ENCODE measurements at regions not wholly inside any gene's neighbourhood (a gene's known extent, or its start where the extent isn't known, plus 50 kb on each side); places are given as distances from the start of the nearest gene placed in this dataset.
"Not testable (repeated sequence)": the region's sequence is repeated elsewhere in the genome, so short reads cannot be mapped to it uniquely, and the experiment has no call there.

DNA sequence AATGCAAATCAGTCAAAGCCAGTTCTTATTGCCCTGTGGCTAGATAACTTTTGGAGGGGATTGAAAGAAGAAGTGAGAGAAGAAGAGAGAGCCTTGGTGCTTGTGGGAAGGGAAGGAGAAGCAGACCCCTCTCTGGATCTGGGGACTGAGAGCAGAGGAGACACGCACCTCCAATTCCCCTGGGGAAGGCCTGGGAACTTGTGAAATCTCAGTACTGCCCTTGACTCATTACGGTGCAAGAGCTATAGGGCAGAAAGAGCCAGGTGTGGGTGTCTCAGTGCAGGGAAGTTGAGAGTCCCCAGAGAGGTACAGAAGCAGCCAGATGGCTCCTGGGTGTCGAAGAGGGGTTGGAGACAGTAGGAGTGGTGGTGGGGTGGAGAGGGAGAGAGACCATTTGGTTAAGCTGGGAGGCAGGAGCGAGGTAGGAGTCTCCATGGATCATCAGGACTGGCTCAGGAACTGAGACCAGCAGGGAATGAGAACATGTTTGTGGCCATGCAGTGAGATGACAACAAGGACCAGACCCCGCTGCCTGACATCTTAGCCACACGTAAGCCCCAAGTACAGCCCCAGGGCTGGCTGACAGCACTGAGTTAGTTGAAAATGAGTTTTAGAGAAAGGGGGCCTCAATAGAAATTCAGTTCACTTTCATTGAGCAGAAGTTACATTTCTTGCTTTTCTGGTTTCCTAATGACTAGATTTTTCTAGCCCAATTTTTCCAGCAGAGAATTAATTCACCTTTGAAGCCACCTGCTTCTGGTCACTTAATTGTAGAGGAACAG lies 238.2 kb downstream of the BUB3 start:
- H3K4me3 Mint-ChIP-seq = no peak overlapping the region
- peaks cover 3% of the 10 kb centered on the region for H3K9me3 Mint-ChIP-seq
- no peaks in the 10 kb centered on the region for H3K36me3 Mint-ChIP-seq (ENCODE audit: low read depth)
- no peak for DNase-seq (ENCODE audit: low spot score)
- H3K4me1 Mint-ChIP-seq (ENCODE audit: low read depth) = no peaks in the 10 kb centered on the region
- no peak overlapping the region for H3K27ac Mint-ChIP-seq
- intact Hi-C loops (cut with micrococcal nuclease) = no loop called here
- H3K27me3 Mint-ChIP-seq (ENCODE audit: insufficient read depth) = no peaks in the 10 kb centered on the region

DNA sequence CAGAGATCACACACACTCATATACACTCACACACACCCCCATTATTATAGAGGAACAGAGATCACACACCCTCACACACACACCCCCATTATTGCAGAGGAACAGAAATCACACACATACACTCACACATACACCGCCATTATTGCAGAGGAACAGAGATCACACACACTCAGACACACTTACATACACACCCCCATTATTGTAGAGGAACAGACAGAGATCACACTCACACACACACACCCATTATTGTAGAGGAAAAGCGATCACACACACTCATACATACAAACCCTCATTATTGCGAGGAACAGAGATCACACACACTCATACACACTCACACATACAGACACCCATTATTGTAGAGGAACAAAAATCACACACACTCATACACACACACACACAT lies 239.0 kb downstream of the BUB3 start:
- Mint-ChIP-seq H3K9me3 (no peaks in the 10 kb centered on the region), H3K36me3 (ENCODE audit: low read depth) (no peaks in the 10 kb centered on the region), H3K4me3 (no peak overlapping the region), H3K27me3 (ENCODE audit: insufficient read depth) (no peaks in the 10 kb centered on the region), H3K4me1 (ENCODE audit: low read depth) (no peaks in the 10 kb centered on the region), H3K27ac (no peak overlapping the region)
- DNase-seq (ENCODE audit: low spot score) = no peak
- intact Hi-C loops (cut with micrococcal nuclease) = no loop called here

DNA sequence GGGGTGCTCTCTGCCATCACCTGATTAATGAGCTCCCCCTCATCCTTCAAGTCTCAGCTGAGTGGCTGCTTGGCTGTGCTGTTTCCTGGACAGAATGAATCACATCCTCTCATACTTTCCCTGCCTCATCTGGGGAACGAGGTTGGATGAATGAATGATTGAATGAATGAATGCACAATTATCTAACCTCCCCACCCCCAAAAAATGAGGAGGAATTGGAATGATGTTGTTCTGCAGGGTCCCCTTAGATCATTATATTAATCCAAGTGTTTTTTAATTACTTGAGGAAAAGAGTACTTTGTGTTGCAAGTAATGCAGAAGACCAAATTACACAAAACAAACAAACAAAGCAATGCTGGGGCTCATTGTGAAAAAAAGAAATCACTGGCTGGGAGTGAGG lies 240.2 kb downstream of the BUB3 start:
- Mint-ChIP-seq H3K4me1 (ENCODE audit: low read depth) (no peaks in the 10 kb centered on the region), H3K27me3 (ENCODE audit: insufficient read depth) (no peaks in the 10 kb centered on the region), H3K27ac (no peak overlapping the region), H3K36me3 (ENCODE audit: low read depth) (no peaks in the 10 kb centered on the region), H3K4me3 (no peak overlapping the region), H3K9me3 (no peaks in the 10 kb centered on the region)
- no peak for DNase-seq (ENCODE audit: low spot score)
- intact Hi-C loops (cut with micrococcal nuclease) = no loop called here

DNA sequence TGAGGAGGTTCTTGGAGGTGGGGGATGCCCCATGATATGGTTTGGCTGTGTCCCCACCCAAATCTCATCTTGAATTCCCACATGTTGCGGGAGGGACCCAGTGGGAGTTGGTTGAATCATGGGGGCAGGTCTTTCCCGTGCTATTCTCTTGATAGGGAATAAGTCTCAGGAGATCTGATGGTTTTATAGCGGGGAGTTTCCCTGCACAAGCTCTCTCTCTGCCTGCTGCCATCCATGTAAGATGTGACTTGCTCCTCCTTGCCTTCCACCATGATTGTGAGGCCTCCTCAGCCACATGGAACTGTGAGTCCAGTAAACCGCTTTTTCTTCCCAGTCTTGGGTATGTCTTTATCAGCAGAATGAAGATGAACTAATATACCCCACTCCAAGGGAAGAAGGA lies 241.0 kb downstream of the BUB3 start:
- intact Hi-C loops (cut with micrococcal nuclease); H3K27me3 Mint-ChIP-seq (ENCODE audit: insufficient read depth); H3K27ac Mint-ChIP-seq; H3K4me1 Mint-ChIP-seq (ENCODE audit: low read depth); H3K36me3 Mint-ChIP-seq (ENCODE audit: low read depth); DNase-seq (ENCODE audit: low spot score); H3K4me3 Mint-ChIP-seq; H3K9me3 Mint-ChIP-seq: not testable (repeated sequence)

DNA sequence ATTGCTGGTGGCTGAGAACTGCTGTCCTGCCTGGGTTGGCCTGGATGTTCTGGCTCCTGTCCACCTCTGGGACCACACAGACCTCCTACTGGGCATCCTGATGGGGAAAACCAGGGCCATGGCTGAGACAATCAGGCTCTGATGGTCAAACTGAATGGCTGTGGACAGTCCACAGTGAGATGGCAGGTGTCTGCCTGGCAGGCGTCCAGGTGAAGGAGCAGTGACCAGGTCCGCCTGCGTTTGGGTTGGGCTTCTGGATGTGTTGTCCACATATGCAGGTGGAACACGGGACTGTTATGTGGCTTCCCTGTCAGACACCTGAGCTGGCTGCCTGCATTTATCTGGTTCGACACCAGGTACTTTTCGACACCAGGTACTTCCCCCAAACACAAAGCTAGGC lies 241.7 kb downstream of the BUB3 start:
- Mint-ChIP-seq H3K9me3 (no peaks in the 10 kb centered on the region), H3K27me3 (ENCODE audit: insufficient read depth) (no peaks in the 10 kb centered on the region), H3K36me3 (ENCODE audit: low read depth) (no peaks in the 10 kb centered on the region), H3K4me1 (ENCODE audit: low read depth) (no peaks in the 10 kb centered on the region), H3K27ac (no peak overlapping the region), H3K4me3 (no peak overlapping the region)
- intact Hi-C loops (cut with micrococcal nuclease) = no loop called here
- DNase-seq (ENCODE audit: low spot score) = no peak

DNA sequence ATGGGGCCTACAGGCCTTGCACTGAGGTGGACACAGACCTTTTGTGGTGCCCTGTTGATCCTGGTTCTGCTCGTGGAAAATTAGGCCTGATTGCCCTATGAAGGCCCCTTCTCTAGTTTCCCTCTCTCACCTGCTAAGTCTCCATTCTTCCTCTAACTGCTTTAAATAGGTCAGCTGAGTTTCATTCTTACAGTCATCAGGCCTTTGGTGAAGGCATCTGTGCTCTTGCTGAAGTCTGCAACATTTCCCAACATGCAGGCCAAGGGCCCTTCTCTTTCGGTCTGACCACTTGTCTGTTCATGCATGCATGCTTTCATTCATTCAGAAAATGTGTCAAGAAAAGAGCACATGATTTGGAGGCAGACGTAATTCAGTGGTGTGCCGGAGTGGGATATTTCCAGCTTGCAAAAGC lies 244.0 kb downstream of the BUB3 start:
- no peaks in the 10 kb centered on the region for H3K9me3 Mint-ChIP-seq
- no peak for DNase-seq (ENCODE audit: low spot score)
- no peak overlapping the region for H3K4me3 Mint-ChIP-seq
- H3K36me3 Mint-ChIP-seq (ENCODE audit: low read depth) = no peaks in the 10 kb centered on the region
- H3K4me1 Mint-ChIP-seq (ENCODE audit: low read depth) = no peaks in the 10 kb centered on the region
- no peaks in the 10 kb centered on the region for H3K27me3 Mint-ChIP-seq (ENCODE audit: insufficient read depth)
- no peak overlapping the region for H3K27ac Mint-ChIP-seq
- intact Hi-C loops (cut with micrococcal nuclease) = no loop called here

DNA sequence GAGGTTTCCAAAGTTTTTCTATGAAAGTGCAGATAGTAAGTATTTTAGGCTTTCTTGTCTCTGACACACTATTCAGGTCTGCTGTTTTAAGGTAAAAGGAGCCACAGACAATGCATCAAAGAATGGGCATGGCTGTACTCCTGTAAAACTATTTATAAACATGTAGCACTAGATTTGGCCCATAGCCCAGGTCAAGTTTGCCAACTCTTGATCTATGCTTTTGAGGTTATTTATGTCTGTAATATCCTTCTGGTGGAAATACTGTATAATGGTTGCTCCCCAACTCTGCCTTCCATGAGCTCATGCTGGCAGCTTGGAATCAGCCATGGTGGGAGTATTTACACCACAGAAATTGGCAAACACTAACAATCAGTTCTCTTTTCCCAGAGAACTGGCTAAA lies 244.6 kb downstream of the BUB3 start:
- DNase-seq (ENCODE audit: low spot score) = no peak
- Mint-ChIP-seq H3K4me1 (ENCODE audit: low read depth) (no peaks in the 10 kb centered on the region), H3K27me3 (ENCODE audit: insufficient read depth) (no peaks in the 10 kb centered on the region), H3K27ac (no peak overlapping the region), H3K9me3 (no peaks in the 10 kb centered on the region), H3K4me3 (no peak overlapping the region), H3K36me3 (ENCODE audit: low read depth) (no peaks in the 10 kb centered on the region)
- intact Hi-C loops (cut with micrococcal nuclease) = no loop called here

DNA sequence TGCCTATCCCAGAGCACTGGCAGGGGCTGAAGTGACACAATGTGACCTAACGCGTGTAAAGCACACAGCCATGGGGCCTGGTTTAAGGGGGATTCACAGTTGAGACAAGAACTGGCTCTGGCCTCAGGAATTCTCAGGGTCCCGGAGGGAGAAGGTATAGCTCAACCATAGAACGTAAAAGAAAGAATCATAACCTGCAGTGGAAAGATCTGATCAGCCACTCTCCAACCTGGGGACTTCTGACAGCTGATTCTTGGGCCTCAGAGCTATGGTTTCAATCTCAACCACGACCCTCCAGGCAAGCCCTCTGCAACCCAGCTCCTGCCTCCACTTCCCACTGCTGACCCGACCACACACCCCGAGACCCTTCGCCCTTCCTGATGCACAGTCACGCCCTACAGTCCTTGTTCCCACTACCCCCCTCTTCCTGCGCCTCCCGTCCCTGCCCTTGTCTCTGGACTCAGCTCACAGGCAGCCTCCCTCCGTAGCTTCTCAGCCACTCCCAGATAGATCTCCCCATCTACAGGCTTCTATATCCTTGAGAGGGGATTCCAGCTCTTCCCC lies 245.2 kb downstream of the BUB3 start:
- H3K9me3 Mint-ChIP-seq = peaks cover under 1% of the 10 kb centered on the region
- no peaks in the 10 kb centered on the region for H3K27me3 Mint-ChIP-seq (ENCODE audit: insufficient read depth)
- no peaks in the 10 kb centered on the region for H3K36me3 Mint-ChIP-seq (ENCODE audit: low read depth)
- no peaks in the 10 kb centered on the region for H3K4me1 Mint-ChIP-seq (ENCODE audit: low read depth)
- H3K27ac Mint-ChIP-seq = no peak overlapping the region
- H3K4me3 Mint-ChIP-seq = no peak overlapping the region
- intact Hi-C loops (cut with micrococcal nuclease) = no loop called here
- DNase-seq (ENCODE audit: low spot score) = no peak

DNA sequence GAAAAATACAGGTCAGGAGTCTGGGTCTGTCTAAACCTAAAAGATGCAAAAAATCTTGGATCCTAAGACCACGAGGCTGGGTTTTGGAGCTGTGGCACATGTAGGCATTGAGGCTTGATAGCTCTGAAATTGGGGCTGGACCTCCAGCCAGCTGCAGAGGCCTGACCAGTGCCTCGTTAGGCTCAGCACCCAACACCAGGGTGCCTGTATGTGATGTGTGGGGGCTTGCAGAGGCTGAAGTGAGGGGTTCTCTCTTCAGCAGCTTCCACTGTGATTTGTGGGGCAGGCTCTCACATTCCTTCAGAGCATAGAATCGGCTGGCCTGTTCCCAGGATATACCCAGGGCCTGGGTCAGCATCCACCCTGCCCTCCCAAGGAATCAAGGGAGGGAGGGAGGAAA lies 247.8 kb downstream of the BUB3 start:
- no peaks in the 10 kb centered on the region for H3K36me3 Mint-ChIP-seq (ENCODE audit: low read depth)
- intact Hi-C loops (cut with micrococcal nuclease) = no loop called here

DNA sequence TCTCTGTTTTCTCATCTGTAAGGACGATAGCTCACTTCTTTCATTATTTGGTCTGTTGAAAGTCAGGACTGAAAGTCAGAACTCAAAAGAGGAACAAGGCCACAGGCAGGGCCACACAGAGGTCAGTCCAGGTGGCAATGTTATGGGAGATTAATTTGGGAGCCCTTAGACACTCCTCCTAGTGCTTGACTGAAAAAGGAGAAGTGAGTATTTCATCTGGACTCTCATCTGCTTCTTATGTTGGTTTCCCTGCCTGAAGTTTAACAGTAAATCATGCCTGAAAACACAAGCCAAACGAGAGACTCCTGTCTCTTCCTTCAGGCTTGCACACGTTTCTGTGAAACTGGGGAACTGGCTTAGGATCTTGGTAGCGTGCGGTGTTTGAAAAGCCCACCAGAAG lies 248.5 kb downstream of the BUB3 start:
- no peak for DNase-seq (ENCODE audit: low spot score)
- no peak overlapping the region for H3K4me3 Mint-ChIP-seq
- intact Hi-C loops (cut with micrococcal nuclease) = no loop called here
- no peak overlapping the region for H3K27ac Mint-ChIP-seq
- H3K36me3 Mint-ChIP-seq (ENCODE audit: low read depth) = no peaks in the 10 kb centered on the region
- H3K4me1 Mint-ChIP-seq (ENCODE audit: low read depth) = no peaks in the 10 kb centered on the region
- H3K27me3 Mint-ChIP-seq (ENCODE audit: insufficient read depth) = no peaks in the 10 kb centered on the region
- peaks cover 5% of the 10 kb centered on the region for H3K9me3 Mint-ChIP-seq

More for the DNA sequence above, 247.8 kb downstream of the BUB3 start:
- Mint-ChIP-seq H3K27me3 (ENCODE audit: insufficient read depth) (no peaks in the 10 kb centered on the region), H3K4me1 (ENCODE audit: low read depth) (no peaks in the 10 kb centered on the region), H3K4me3 (no peak overlapping the region), H3K9me3 (peaks cover 5% of the 10 kb centered on the region), H3K27ac (no peak overlapping the region)
- no peak for DNase-seq (ENCODE audit: low spot score)

DNA sequence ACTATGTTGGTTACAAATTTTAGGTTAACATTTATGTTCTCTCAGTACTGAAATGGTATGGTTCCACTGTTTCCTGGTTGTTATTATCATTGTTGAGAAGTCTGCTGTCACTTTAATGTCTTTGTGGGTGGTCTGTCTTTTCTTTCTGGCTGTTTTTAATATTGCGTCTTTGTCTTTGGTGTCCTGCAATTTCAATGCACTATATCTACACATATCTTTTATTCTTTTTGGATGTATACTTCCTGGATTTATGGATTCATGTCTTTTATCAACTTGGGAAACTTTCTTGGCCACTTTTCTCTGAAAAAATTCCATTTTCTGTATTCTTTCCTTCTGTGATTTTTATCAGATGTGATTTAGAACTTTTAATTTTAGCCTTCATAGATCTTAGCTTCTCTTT lies 250.2 kb downstream of the BUB3 start:
- no peaks in the 10 kb centered on the region for H3K36me3 Mint-ChIP-seq (ENCODE audit: low read depth)
- no peaks in the 10 kb centered on the region for H3K4me1 Mint-ChIP-seq (ENCODE audit: low read depth)
- intact Hi-C loops (cut with micrococcal nuclease) = no loop called here
- H3K9me3 Mint-ChIP-seq = peaks cover 5% of the 10 kb centered on the region
- no peak for DNase-seq (ENCODE audit: low spot score)
- H3K4me3 Mint-ChIP-seq = no peak overlapping the region
- no peaks in the 10 kb centered on the region for H3K27me3 Mint-ChIP-seq (ENCODE audit: insufficient read depth)
- no peak overlapping the region for H3K27ac Mint-ChIP-seq

DNA sequence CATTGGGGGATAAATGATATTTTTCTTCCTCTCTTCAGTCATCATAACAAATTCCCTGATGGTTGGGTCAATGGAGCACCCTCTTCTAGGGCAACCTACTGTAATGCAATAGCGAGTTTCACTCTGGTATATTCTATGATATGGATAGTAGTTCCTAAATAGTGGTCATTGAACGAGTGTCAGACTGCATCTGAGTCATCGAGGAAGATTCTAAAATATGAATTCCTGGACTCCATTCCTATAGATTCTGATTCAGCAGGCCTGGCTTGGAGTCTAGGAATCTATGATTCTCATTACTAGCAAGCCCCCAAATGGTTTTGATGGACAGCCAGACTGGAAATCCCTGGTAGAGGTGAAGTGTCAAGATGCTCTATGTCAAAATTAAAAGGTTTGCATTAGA lies 254.5 kb downstream of the BUB3 start:
- Mint-ChIP-seq H3K9me3 (peaks cover 5% of the 10 kb centered on the region), H3K36me3 (ENCODE audit: low read depth) (no peaks in the 10 kb centered on the region), H3K4me3 (no peak overlapping the region), H3K4me1 (ENCODE audit: low read depth) (no peaks in the 10 kb centered on the region), H3K27me3 (ENCODE audit: insufficient read depth) (no peaks in the 10 kb centered on the region), H3K27ac (no peak overlapping the region)
- intact Hi-C loops (cut with micrococcal nuclease) = no loop called here
- DNase-seq (ENCODE audit: low spot score) = no peak

DNA sequence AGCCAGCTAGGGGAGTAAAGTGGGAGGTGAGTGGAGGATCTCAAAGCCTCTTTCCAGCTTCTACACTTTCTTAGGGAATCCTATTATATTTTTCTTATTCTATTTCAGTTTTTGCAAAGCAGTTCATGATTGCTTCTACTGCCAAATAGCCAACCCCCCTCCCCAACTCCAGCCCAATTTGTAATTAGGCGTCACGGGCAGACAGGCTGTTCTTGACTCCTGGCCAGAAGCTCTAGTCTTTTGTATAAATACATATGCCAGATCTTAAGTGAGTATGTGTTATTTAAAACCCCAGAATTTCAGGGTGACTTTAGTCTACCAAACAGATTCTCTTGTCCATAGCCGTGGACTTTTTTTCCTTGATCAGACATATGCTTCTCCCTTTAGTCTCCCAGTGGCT lies 255.2 kb downstream of the BUB3 start:
- Mint-ChIP-seq H3K4me3 (no peak overlapping the region), H3K9me3 (peaks cover 4% of the 10 kb centered on the region), H3K4me1 (ENCODE audit: low read depth) (no peaks in the 10 kb centered on the region), H3K27ac (no peak overlapping the region), H3K27me3 (ENCODE audit: insufficient read depth) (no peaks in the 10 kb centered on the region), H3K36me3 (ENCODE audit: low read depth) (no peaks in the 10 kb centered on the region)
- DNase-seq (ENCODE audit: low spot score) = no peak
- intact Hi-C loops (cut with micrococcal nuclease) = no loop called here

DNA sequence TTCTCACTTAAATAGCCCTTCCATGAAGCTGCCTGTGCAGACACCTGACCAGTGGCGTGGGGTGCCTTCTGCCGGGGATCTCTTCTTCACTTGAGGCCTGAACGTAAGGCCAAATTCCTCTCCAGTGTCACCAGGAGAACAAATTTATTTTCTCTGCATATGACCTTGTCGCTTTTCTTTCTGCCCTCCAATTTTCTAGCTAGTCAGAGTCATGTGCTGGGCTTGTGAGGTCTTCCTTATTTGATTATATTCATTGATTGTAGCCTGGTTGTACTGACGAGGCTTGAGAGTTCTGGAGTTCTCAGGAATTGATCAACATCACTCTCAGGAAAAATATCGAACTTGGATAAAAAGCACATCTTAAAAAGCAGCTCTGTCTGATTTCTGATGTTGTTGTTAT lies 255.7 kb downstream of the BUB3 start:
- no peaks in the 10 kb centered on the region for H3K9me3 Mint-ChIP-seq
- no peak overlapping the region for H3K4me3 Mint-ChIP-seq
- no peak for DNase-seq (ENCODE audit: low spot score)
- intact Hi-C loops (cut with micrococcal nuclease) = no loop called here
- no peaks in the 10 kb centered on the region for H3K4me1 Mint-ChIP-seq (ENCODE audit: low read depth)
- no peaks in the 10 kb centered on the region for H3K27me3 Mint-ChIP-seq (ENCODE audit: insufficient read depth)
- no peaks in the 10 kb centered on the region for H3K36me3 Mint-ChIP-seq (ENCODE audit: low read depth)
- H3K27ac Mint-ChIP-seq = no peak overlapping the region
